ENCODE measurements at regions not wholly inside any gene's neighbourhood (a gene's known extent, or its start where the extent isn't known, plus 50 kb on each side); places are given as distances from the start of the nearest gene placed in this dataset.
A peak's percentile ranks its signal among the peaks of the same experiment; 100 is the strongest.

GRCh38 chr2:105522645-105523044 lies 123.8 kb upstream of the FHL2 start:
- TF ChIP-seq, protein P1, sequence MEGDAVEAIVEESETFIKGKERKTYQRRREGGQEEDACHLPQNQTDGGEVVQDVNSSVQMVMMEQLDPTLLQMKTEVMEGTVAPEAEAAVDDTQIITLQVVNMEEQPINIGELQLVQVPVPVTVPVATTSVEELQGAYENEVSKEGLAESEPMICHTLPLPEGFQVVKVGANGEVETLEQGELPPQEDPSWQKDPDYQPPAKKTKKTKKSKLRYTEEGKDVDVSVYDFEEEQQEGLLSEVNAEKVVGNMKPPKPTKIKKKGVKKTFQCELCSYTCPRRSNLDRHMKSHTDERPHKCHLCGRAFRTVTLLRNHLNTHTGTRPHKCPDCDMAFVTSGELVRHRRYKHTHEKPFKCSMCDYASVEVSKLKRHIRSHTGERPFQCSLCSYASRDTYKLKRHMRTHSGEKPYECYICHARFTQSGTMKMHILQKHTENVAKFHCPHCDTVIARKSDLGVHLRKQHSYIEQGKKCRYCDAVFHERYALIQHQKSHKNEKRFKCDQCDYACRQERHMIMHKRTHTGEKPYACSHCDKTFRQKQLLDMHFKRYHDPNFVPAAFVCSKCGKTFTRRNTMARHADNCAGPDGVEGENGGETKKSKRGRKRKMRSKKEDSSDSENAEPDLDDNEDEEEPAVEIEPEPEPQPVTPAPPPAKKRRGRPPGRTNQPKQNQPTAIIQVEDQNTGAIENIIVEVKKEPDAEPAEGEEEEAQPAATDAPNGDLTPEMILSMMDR (IDR thresholded peaks at IDR 0.05; ENCODE audit: control insufficient read depth, insufficient read depth, low read depth, low read length, missing control alignments) = no peak
- no peak for DNase-seq (ENCODE audit: low read depth)
- no peak overlapping the region for H3K4me3 ChIP-seq (ENCODE audit: control insufficient read depth, low read depth, low read length)

GRCh38 chr2:105521616-105522015 lies 122.8 kb upstream of the FHL2 start:
- no peak for DNase-seq (ENCODE audit: low read depth)
- no peak overlapping the region for H3K4me3 ChIP-seq (ENCODE audit: control insufficient read depth, low read depth, low read length)
- TF ChIP-seq, protein P1 (IDR thresholded peaks at IDR 0.05; ENCODE audit: control insufficient read depth, insufficient read depth, low read depth, low read length, missing control alignments) = no peak

- DNase-seq (ENCODE audit: low read depth) = no peak
- TF ChIP-seq, protein P1 (IDR thresholded peaks at IDR 0.05; ENCODE audit: control insufficient read depth, insufficient read depth, low read depth, low read length, missing control alignments) = peak; percentile 30
- H3K4me3 ChIP-seq (ENCODE audit: control insufficient read depth, low read depth, low read length) = no peak overlapping the region
Measured at GRCh38 chr2:105521176-105521575, 122.3 kb upstream of the FHL2 start.

GRCh38 chr2:105519516-105519915 lies 120.7 kb upstream of the FHL2 start:
- TF ChIP-seq, protein P1 (IDR thresholded peaks at IDR 0.05; ENCODE audit: control insufficient read depth, insufficient read depth, low read depth, low read length, missing control alignments) = no peak
- H3K4me3 ChIP-seq (ENCODE audit: control insufficient read depth, low read depth, low read length) = no peak overlapping the region
- DNase-seq (ENCODE audit: low read depth) = no peak

DNA sequence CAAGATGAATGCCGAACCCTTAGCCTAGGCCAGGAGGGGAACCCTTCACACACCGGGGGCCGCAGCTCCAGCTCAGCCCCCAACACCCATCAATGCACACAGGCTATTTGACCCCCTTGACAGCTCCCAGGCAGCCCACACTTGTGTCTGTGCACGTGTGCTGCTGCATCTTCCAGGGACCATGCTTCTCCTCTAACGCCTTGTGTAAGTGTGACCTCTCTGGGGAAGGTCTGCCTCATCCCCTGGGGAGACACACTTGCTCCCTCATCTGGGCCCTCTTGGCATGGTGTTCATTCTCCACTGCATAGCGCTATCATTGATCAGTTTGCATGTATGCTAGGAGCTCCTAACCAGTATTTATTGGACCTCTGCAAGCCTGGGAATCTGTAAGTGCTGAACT lies 120.0 kb upstream of the FHL2 start:
- no peak for DNase-seq (ENCODE audit: low read depth)
- TF ChIP-seq, protein P1 (IDR thresholded peaks at IDR 0.05; ENCODE audit: control insufficient read depth, insufficient read depth, low read depth, low read length, missing control alignments) = no peak

GRCh38 chr2:105517814-105518705 lies 119.2 kb upstream of the FHL2 start:
- no peak for DNase-seq (ENCODE audit: low read depth)

More for the DNA sequence above, 120.0 kb upstream of the FHL2 start:
- no peak overlapping the region for H3K4me3 ChIP-seq (ENCODE audit: control insufficient read depth, low read depth, low read length)

More at GRCh38 chr2:105517814-105518705, 119.2 kb upstream of the FHL2 start:
- H3K4me3 ChIP-seq (ENCODE audit: control insufficient read depth, low read depth, low read length) = no peak overlapping the region
- TF ChIP-seq, protein P1 (IDR thresholded peaks at IDR 0.05; ENCODE audit: control insufficient read depth, insufficient read depth, low read depth, low read length, missing control alignments) = no peak
